HT-29 (cell line): ENCODE measurements at regions not wholly inside any gene's neighbourhood (a gene's known extent, or its start where the extent isn't known, plus 50 kb on each side); places are given as distances from the start of the nearest gene placed in this dataset.
"Not testable (repeated sequence)": the region's sequence is repeated elsewhere in the genome, so short reads cannot be mapped to it uniquely, and the experiment has no call there.

Source experiments
- DNase-seq: peaks from one replicate; pipeline ENCODE4 v3.0.0-alpha.2; 2015; ENCODE audit warnings: low spot score

DNA sequence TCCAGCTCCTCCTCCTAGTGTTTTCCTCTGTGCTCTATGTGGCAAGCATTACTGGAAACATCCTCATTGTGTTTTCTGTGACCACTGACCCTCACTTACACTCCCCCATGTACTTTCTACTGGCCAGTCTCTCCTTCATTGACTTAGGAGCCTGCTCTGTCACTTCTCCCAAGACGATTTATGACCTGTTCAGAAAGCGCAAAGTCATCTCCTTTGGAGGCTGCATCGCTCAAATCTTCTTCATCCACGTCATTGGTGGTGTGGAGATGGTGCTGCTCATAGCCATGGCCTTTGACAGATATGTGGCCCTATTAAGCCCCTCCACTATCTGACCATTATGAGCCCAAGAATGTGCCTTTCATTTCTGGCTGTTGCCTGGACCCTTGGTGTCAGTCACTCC is 64.0 kb downstream of the OR4F15 start:
- DNase-seq: not testable (repeated sequence)

DNA sequence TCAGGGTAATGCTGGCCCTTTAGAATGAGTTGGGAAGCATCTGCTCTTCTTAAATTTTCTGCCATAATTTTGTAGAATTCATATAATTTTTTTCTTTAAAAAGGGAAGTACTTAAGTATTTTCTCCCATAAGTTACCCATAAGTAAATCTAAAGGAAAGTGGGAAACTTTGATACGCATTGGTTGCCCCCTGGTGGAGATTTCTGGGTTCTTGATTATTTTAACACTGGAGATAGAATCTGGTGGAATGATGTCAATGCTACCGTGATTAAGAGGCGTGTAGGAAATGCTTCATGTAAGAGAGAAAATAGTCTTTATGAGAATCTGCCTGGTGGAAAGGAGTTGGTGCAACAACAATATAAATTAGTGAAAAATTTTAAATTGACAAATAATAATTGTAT is 65.6 kb downstream of the OR4F15 start:
- DNase-seq: not testable (repeated sequence)

DNA sequence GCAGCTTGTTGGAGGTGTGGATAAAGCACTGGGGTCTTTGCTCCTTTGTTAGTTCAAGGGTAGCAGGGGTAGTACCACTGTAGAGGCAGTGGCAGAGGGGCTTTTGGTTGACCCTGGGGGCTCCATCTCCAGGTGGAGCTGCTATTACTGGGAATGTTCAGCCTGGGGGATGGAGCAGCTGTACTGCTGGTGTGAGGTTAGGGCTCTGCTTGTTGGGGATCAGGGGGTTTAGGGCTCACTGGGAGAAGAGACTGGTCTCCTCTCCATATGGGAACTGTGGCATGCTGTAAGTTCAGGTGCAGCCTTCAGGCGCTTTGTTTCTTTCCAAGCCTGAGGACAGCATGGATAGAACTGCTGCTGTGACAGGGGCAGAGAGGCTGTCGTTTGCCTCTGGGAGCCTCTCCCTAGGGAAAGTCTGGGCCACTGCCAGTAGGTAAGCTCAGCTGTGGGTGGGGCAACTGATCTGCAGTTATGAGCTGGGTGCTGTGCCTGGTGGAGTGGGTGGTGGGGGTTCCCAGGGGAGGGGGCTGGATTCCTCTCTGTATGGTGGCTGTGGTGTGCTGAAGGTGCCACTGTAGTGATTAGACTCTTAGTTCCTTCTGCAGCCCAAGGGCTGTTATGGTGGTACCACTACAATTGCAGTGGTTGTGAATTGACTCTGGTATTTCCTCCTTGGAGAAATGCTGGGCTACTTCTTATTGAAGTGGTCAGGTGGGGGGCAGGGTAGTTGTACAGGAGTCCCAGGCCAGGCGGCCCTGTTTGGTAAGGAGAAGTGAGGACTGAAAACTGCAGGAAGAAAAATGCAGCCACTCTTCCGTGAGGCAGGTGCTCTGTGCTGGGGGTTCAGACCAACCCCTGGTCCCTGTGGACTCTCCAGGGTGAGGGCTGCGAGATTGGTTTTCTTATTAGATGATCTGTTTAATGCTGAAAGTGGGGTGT is 100.6 kb downstream of the OR4F15 start:
- not testable (repeated sequence) for DNase-seq

DNA sequence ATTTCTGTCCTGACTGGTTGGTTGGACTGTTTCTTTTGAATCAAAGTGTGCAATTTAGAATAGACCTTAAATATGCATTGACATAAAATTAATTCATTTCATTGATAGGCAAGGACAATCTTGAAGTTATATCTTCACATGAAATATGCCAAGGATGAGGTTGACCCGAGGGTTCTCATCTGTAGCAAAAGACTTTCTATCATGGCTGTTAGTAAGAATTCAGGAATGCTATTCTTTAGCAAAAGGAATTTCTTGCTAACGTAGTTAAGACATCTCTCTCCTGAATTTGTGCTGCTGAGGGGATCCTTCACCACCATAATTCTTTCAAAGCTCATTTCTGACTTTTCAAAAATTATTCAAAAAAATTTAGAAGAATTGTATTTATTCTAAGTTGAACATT is 112.6 kb downstream of the OR4F15 start:
- not testable (repeated sequence) for DNase-seq

GRCh38 chr15:101934506-101934905 is 122.5 kb downstream of the OR4F15 start:
- not testable (repeated sequence) for DNase-seq

DNA sequence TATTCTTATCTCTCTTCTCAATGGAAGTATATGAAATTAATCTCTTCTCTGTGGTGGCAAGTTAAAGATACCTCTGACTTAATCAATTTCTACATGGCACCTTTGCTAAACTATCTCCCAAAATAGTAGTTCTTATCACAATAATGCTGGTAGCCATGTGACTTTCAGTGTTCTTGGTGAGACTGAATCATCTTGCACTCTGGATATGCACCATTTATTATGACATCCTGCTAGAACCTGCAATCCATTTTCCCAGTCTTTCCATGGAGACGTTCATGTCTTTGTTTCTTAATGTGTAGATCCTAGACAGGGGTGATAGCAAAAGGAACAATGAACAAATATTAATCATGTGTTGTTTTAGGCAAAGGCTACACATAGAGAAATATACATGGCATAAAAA is 125.4 kb downstream of the OR4F15 start:
- DNase-seq: not testable (repeated sequence)

DNA sequence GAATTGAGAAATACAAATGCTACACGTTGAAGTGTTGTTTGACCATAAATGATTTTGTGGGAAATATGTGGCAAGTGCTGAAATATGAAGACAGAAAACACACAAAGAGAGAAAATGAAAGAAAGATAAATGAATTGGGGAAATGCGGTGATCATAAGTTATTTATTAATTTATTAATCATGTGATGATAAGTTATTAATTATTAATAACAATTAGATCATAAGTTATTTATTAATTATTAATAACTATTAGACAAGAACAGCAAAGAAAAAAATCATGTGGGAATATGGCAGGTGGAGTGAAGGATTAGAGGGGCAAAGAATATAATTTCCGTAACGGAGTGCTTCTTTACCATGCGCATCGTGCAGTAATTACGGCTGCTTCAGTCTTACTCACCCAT is 126.6 kb downstream of the OR4F15 start:
- DNase-seq: not testable (repeated sequence)

DNA sequence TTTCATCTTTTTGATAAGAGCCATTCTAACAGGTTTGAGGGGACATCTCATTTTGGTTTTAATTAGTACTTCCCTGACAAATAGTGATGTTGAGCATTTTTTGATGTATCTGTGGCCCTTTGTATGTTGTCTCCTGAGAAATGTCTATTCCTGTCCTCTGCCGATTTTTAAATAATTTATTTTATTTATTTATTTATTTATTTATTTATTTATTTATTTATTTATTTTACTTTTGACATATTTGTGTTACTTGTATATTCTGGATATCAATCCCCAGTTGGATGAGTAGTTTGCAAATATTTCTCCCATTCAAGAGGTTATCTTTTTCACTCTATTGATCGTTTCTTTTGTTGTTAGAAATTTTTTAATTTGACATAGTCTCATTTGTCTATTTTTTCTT is 133.9 kb downstream of the OR4F15 start:
- DNase-seq: not testable (repeated sequence)

GRCh38 chr15:101948491-101949010 is 136.5 kb downstream of the OR4F15 start:
- not testable (repeated sequence) for DNase-seq

DNA sequence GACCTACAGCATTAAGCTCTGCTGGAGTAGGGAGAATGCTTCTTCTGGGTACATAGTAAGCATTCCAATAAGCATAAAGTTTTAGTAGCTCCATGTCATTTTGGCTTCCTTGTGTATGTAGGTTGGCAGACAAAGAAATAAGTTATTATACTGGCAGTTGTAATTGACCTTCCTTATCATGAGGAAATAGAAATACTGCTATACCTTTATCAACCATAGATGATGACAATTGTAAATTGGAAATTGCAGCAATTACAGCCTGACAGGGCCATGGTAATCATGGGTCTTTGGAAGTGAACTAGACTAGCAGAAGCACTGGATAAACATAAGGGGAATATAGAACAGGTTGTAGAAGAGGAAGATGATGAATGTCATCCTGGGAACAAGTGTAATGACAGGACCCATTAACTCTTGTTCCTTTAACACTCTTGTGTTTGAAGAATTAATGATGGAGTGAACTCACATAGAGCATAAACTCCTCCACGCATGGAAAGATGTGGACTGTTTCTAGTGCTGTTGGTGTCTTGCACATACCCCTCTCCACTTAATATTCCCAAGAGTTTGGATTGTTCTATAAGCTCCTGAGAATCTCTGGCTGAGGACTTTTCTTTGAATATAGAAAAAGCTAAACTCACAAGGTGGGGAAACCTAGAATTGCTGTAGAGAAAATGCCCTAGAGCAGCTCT is 137.5 kb downstream of the OR4F15 start:
- not testable (repeated sequence) for DNase-seq

DNA sequence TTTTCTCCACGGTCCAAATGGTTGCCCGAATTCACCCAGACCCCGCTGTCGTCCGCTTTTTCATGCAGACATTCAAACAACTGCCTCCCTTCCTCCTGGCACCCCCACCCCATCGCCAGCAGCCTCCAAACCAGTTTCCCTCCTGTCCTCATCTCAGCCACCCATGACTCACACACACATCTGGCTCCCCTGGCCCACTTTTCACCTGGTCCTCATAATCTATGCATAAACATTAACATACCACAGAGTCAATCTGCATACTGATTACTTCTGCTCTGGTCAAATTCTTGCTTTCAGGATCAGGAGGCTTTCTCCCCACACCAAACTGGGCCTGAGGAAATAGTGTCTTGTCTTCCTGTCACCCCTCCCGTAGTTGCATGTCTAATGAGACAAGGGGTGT is 142.0 kb downstream of the OR4F15 start:
- DNase-seq: not testable (repeated sequence)

DNA sequence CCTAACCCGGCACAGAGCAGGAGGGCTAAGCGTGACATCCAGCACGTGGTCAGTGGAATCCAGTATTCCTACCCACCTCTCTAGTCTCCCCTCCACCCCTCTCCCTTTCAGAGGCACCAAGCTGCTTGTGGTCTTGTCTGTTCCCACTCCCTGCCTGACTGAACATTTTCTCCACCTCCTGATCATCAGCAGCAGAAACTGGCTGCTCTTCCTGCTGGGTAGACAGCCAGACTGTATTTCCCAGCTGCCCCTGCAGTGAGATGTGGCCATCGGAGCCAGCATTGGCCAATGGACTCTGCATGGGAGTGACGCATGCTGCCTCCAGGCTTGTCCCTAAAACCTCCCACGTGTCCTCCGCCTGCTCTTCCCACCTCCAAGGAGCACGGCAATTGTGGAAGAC is 143.8 kb downstream of the OR4F15 start:
- DNase-seq: not testable (repeated sequence)

DNA sequence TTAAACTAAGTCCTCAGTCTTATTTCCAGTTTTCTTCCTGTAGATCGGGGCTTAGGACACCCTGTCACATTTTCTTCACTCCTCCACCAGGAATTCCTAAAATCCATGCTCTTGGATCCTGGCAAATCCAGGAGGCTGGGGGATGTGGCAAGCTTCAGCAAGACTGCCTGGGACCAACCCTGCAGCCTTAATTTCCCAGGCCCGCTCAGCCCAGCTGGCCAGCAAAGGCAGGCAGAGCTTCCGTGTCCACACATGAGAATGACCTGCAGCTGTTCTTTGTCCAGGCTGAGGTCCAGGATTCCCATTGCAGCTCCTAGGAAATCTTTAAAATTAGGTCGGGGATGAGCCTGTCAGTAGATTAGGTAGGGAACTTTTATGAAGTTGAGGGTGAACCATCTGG is 146.7 kb downstream of the OR4F15 start:
- not testable (repeated sequence) for DNase-seq

DNA sequence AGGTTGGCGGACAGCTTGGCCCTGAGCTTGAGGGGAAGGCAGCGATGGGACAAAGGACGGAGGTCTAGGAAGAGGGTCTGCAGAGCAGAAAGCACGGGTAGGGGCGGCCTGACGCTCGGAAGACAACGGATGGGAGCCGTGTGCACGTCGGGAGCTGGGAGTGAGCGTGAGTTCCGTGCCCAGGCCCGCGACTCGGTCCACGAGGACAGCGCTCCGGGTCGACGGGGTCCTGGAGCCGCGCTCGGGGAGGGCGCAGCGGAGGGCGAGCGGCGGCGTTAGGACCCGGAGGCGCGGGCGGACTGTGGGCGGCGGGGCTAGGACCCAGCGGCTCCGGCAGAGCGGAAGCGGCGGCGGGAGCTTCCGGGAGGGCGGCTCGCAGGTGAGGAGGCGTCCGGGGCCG is 149.3 kb downstream of the OR4F15 start:
- DNase-seq: peak; percentile 0

- DNase-seq: not testable (repeated sequence)
Observed at GRCh38 chr15:101961765-101962164, 149.8 kb downstream of the OR4F15 start.

- not testable (repeated sequence) for DNase-seq
Observed at GRCh38 chr15:101963687-101964086, 151.7 kb downstream of the OR4F15 start.

DNA sequence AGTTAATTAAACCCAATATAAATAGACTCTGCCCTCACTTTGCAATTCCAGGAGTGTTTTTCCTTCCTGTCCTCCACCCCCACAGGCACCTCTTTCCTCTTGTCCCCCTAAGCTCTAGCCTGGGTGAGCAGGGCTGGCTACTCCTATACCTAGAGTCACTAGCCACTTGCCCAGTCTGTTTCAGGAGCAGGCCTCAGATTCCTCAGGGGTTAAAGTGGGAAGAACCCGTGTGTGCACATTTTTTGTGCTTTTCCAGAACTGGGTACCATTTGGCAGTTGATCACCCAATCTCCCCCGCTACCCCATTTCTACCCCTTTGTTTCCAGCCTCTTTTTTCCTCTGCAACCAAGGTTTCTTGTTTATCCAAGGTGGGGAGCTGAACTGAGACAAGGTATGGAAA is 153.4 kb downstream of the OR4F15 start:
- DNase-seq: not testable (repeated sequence)

DNA sequence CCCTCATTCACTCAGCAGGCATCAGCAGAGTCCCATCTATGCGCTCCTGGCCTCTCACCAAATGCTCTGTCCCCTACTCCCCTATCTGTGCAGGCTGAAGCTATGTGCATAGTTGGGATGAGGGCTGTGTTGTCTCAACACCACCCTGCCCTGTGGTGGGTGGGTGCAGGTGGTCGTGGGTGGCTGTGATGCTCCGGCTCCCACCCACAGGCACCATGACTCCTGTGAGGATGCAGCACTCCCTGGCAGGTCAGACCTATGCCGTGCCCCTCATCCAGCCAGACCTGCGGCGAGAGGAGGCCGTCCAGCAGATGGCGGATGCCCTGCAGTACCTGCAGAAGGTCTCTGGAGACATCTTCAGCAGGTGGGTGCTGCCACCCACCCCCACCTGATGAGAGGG is 153.9 kb downstream of the OR4F15 start:
- not testable (repeated sequence) for DNase-seq

GRCh38 chr15:101967364-101967763 is 155.4 kb downstream of the OR4F15 start:
- DNase-seq: not testable (repeated sequence)

GRCh38 chr15:101970605-101971004 is 158.6 kb downstream of the OR4F15 start:
- DNase-seq: not testable (repeated sequence)

GRCh38 chr15:101977281-101977680 is 165.3 kb downstream of the OR4F15 start:
- not testable (repeated sequence) for DNase-seq

- DNase-seq: peak; percentile 19
Observed at GRCh38 chr15:101980206-101980910, 168.4 kb downstream of the OR4F15 start.
